ENCODE measurements at regions not wholly inside any gene's neighbourhood (a gene's known extent, or its start where the extent isn't known, plus 50 kb on each side); places are given as distances from the start of the nearest gene placed in this dataset.

GRCh38 chr15:39471785-39472574 lies 108.9 kb upstream of the THBS1 start:
- DNase-seq = no peak

DNA sequence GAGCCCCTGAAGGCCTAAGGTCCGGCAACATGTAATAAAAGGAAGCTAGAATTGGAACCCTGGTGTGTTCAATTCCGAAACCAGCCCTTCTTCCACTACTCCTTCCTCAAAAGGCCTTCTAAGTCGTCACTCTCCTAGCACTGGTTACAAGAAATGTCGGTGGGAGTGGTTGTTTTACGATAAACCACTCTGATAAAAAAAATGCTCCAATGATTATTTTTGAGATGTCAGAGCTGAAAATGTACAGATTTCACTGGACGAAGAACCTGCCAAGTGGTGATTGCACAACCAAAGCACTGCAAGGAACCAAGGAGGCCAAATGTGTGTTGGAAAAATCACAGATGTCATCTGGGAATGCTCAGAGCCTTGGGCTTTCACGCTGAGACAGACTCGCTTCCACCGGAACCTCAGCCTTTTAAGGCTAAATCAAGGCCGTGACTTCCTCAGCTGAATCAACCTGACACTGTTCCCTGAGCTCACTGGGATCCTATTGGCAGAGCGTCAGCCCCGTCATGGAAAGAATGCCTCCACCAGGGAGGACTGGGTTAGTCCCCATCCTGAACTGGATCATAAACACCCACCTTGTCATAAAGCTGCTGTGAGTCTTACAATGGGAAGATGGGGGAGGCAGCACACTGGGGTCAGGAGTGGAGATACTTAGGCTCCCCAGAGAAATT lies 108.1 kb upstream of the THBS1 start:
- no peak for DNase-seq

- DNase-seq = no peak
Measured at GRCh38 chr15:39473298-39473947, 107.5 kb upstream of the THBS1 start.

DNA sequence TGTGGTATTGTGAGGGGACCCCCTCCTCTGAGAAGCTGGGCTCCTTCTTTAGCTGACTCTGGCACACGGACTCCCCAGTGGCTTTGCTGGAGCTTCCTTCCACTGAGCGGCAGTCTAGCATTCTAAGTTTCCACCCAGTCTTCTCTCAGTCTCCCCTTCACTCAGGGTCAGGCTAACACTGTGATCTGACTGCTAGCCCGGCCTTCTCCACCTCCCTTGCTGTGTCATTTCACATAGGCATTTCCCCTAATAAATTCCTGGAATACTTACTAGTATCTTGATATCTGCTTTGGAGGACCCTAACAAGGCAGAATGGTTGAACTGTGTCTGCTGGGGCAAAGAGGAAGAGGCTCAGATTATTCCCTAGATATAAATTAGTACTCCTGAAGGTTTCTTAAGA lies 106.2 kb upstream of the THBS1 start:
- DNase-seq = no peak

DNA sequence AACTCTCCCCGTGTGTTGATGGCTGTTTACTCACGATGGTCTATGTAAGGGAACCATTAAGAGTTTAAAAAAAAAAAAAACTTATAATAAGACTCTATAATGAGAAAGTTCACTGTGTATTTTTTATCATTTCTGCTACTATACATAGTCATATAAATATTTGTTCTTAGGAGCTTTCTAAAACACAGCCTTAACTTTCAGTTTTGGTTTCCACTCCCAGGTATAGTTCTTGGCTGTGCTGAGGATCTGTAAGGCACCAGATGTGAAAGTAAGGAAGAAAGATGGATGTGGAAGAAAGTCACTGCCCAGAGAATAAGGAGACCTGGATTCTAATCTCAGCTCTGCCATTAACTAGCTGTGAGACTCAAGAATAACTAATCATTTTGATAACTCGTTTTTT lies 101.9 kb upstream of the THBS1 start:
- DNase-seq = no peak

- no peak for DNase-seq
Measured at GRCh38 chr15:39479911-39480310, 101.0 kb upstream of the THBS1 start.

DNA sequence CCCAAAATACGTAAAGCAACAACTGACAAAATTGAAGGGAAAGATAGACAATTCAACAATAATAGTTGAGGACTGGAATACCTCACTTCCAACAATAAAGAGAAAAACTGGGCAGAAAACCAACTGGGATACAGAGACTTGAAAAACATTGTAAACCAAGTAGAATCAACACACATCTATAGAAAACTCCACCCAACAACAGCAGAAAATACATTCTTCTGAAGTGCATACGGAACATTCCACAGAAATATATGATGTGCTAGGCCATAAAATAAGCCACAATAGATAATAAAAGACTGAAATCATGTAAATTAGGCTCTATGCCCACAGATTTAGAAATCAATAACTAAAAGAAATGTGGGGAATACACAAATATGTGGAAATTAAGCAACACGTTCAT lies 98.4 kb upstream of the THBS1 start:
- no peak for DNase-seq

GRCh38 chr15:39486621-39487457 lies 94.0 kb upstream of the THBS1 start:
- DNase-seq = no peak

GRCh38 chr15:39487458-39487735 lies 93.5 kb upstream of the THBS1 start:
- no peak for DNase-seq

GRCh38 chr15:39488516-39488915 lies 92.4 kb upstream of the THBS1 start:
- no peak for DNase-seq

GRCh38 chr15:39488961-39489360 lies 91.9 kb upstream of the THBS1 start:
- no peak for DNase-seq

GRCh38 chr15:39491115-39491885 lies 89.6 kb upstream of the THBS1 start:
- DNase-seq = no peak

- DNase-seq = no peak
Measured at GRCh38 chr15:39491886-39492490, 88.9 kb upstream of the THBS1 start.

DNA sequence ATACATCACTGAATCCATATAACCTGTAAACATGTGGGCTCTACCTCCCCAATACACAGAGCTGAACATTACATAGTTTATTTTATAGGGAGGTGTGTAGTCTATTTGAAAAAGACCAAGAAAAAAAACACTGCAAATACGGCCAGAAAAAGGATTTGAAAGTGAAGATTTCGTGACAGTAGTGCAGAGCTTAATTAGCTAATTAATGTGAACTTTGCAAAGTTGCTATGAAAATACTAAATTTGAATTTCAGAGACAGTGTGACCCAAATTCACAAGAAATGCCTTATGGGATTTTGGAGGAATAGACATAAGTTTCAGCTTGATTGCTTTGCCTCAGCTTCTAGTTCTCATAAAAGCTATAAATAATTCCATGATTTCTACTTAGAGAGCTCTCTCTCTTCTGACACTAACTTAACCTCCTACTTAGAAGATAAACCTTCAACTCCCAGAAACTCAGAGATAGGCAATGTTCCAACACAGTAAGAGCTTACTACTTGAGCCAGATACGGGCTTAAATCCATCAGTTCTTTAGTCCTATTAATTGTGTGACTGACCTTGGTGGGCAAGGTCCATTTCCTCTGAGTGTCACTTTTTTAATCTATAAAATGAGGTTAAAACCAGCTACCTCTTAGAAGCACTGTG lies 87.3 kb upstream of the THBS1 start:
- DNase-seq = no peak

DNA sequence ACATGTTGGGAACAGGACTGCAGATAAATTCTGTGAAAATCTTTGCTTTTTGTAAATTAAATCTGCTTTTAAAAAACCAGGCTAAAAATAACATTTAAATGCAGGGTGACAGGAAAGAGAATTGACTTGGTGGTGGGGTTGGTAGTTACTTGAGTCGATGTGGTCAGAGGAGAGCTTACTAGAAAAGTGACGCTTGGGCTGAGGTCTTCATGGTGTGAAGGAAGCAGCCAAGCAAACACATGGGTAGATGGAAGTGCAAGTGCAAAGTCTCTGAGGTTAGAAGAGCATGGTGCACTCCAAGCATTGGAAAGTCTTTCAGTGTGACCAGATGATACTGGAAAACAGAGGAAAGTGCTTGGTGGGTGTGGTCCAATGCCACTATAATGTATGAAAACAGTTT lies 86.4 kb upstream of the THBS1 start:
- no peak for DNase-seq

DNA sequence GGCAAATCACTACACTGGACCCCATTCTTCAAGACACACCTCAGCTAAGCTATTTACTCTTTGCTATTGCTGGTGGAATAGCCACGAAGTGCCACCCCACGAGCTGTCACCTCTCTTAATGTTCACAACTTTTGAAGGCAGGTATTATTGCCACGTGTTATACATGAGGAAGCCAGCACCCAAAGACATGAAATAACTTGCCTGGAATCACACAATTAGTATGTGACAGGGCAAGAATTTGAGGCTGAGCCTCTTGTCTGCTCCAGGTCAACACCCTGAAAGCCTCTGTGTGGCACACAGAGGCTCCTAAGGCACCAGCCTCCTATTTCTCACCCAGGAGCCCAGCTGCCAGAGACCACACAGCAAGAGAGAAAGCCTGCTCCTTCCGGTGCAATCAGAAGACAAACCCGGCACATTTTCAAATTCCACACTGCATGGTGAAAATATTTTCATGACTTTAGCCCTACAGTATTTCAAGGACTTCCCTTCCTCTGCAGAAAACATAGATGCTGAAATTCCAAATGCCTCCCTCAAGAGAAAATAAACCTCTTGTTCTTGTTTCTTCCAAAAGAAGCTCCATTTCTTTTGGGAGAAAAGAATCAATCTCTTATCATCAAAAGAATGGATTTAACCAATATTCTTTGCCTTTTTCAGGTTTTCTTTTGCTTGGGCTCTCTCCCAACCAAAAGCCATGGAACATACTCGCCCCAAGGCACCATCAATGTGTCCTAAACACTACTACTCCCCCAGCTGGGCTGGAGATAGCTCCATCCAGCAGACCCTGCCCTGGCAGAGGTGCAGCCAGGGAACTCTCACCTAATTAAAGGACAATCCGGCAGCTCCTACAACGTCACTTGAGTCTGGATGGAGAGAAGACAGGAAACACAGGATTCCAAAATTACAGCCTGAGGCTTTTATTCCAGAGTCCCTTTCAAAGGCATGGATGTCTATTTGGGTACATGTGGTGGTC lies 84.7 kb upstream of the THBS1 start:
- DNase-seq = no peak

DNA sequence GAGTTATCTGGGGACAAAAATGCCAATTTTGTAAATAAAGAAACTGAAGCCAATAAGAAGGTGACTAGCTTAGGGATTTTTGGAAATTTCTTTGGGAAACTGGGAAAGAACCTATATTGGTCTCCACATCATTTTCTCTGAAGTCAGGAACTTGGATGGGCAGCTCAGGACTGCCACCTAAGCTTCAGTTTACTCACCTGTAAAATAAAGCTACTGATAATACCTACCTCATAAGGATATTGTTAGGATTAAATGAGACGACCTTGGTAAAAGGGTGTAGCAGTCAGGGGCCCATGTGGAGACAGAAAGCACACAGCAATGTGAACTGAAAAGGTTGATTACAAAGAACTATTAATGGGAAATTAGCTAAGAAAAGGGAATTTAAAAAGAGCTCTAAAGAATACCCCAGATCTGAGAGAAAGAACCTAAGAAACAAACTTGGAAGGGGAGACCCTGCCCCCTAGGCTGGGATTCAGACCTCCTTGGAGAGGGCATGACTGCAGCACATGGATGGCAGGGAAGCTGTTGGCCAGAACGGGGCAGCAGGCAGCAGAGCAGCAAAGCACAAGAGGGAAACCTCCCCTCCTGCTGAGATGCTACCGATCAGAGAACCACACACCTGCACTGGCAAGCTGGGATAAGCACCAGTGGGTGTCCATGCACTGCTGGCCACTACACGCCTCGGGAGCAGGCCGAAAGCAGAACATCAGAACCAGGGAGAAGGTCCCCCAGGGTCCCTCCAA lies 83.7 kb upstream of the THBS1 start:
- DNase-seq = no peak

DNA sequence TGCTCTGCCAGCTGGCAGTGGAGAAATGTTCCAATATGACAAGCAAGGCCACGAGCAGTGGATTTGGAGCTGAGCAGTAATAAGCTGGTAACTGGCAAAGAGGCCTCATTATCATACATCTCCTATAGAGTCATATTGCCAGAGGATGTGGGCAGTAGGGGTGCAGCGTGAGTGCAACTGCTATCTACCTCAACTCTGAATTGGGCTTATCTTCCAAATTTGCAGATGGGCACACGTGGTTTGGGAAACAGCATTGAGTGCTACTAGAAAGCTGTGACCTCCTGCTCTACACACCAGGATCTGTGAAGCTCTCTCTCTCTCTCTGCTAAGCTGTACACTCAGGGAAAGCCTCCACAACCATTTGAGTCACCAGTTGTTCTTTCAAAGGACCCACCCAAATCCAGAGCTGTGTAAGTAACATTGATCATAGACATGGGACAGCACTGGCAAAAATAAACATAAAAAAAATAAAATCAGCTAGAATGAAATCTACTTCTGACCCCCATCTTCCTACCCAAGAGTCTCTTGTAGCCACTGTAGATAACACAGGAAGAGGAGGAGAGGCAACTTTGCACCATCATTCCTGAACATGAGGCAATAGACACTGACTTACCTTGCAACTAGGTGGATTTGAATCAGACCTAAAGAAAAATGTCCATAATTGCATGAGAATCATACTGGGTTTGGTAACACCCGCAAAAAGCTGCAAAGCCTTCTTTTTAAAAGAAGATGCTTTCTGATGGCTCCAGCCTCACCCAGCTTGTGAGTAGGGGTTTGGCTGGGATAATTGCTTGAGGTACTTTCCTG lies 82.9 kb upstream of the THBS1 start:
- DNase-seq = no peak

DNA sequence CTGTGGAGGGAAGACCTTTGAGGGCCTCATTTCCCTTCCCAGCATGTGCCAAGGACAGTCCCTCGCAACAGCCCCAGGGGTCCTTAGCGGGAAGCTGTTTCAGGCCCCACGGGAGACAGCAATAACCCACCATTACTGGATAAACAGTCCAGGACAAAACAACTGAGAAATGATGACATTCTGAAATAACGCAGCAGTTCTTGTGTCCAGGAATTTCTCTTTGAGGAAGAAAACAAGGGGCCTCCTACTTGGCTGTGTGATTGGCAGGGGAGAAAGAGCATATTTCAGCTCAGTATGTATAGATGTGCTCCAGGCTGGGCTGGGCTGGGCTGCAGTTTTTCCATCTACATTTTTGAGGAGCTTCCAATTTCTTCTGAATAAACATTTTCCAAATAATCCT lies 82.2 kb upstream of the THBS1 start:
- DNase-seq = no peak
